MM.1S (cell line): ENCODE measurements at regions not wholly inside any gene's neighbourhood (a gene's known extent, or its start where the extent isn't known, plus 50 kb on each side); places are given as distances from the start of the nearest gene placed in this dataset.

ENCODE experiments used
- EZH2 ChIP-seq: fragments of 300-600 bp; sonication (generic); optimal IDR thresholded peaks from 2 replicates; pipeline ENCODE3; 2017; ENCODE audit warnings: low read depth, mild to moderate bottlenecking, antibody characterized with exemption, low read length, mixed read lengths
- EZH2phosphoT487 ChIP-seq: fragments of 300-600 bp; sonication (generic); IDR thresholded peaks from 2 replicates; pipeline ENCODE4 v1.6.1; 2018; ENCODE audit warnings: antibody characterized with exemption, low read length
- TF ChIP-seq, protein P1 (sequence below): fragments of 300-600 bp; sonication (generic); IDR thresholded peaks from 2 replicates; pipeline ENCODE4 v1.5.1; 2016; ENCODE audit warnings: antibody characterized with exemption, low read length, mixed read lengths

DNA sequence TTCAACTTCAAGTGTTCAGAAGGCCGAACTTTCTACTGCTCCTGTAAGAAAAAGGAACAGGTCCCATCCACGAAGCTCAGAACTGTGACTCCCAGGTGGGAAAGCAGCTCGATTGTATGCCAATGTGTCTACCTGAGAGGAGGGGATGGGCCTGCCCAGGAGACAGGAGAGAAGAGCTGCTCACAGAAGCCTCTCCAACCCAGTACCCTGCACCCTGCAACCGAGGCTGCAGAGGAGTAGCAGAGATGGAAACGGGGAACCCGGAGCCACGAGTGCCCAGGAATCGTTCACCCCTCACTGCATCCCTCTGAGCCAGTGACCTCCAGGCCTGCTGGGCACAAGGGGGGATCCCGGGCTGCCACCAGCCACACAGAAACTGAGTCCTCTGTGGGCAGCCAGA lies 86.5 kb upstream of the PRR23E start:
- TF ChIP-seq, protein P1, sequence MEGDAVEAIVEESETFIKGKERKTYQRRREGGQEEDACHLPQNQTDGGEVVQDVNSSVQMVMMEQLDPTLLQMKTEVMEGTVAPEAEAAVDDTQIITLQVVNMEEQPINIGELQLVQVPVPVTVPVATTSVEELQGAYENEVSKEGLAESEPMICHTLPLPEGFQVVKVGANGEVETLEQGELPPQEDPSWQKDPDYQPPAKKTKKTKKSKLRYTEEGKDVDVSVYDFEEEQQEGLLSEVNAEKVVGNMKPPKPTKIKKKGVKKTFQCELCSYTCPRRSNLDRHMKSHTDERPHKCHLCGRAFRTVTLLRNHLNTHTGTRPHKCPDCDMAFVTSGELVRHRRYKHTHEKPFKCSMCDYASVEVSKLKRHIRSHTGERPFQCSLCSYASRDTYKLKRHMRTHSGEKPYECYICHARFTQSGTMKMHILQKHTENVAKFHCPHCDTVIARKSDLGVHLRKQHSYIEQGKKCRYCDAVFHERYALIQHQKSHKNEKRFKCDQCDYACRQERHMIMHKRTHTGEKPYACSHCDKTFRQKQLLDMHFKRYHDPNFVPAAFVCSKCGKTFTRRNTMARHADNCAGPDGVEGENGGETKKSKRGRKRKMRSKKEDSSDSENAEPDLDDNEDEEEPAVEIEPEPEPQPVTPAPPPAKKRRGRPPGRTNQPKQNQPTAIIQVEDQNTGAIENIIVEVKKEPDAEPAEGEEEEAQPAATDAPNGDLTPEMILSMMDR, result no peak
- TF ChIP-seq EZH2 (no peak), EZH2phosphoT487 (no peak)
